Naive B cell (primary cell): ENCODE measurements at regions not wholly inside any gene's neighbourhood (a gene's known extent, or its start where the extent isn't known, plus 50 kb on each side); places are given as distances from the start of the nearest gene placed in this dataset.

ENCODE experiments used
- ATAC-seq, 2 donors: fragments of 150-1000 bp; cut with Tn5 transposase; 2 replicates each; pipeline ENCODE4 v1.10.0; 2021; ENCODE audit warnings: low read depth in 2 of 2, mild to moderate bottlenecking in 2 of 2, moderate library complexity in 2 of 2
- DNase-seq: peaks from one replicate; pipeline ENCODE4 v3.0.0; 2022
- H3K27ac Mint-ChIP-seq, 6 donors: one replicate each; pipeline ENCODE4 v1.8.0; 2020 to 2022; ENCODE audit warnings: mild to moderate bottlenecking in 6 of 6, mixed read lengths in 6 of 6, moderate library complexity in 5 of 6, inconsistent platforms in 2 of 6
- H3K27me3 Mint-ChIP-seq, 3 donors: one replicate each; pipeline ENCODE4 v1.8.0; 2021 to 2022; ENCODE audit warnings: mixed read lengths in 3 of 3, mild to moderate bottlenecking in 1 of 3
- H3K36me3 Mint-ChIP-seq, 2 donors: one replicate each; pipeline ENCODE4 v1.8.0; 2020 to 2022; ENCODE audit warnings: mixed read lengths in 2 of 2, inconsistent platforms in 1 of 2, mild to moderate bottlenecking in 1 of 2
- H3K4me1 Mint-ChIP-seq, 3 donors: one replicate each; pipeline ENCODE4 v1.8.0; 2020 to 2022; ENCODE audit warnings: mixed read lengths in 3 of 3, inconsistent platforms in 1 of 3, mild to moderate bottlenecking in 1 of 3, moderate library complexity in 1 of 3
- H3K4me3 Mint-ChIP-seq, 8 donors: one replicate each; pipeline ENCODE4 v1.8.0; 2020 to 2022; ENCODE audit warnings: mild to moderate bottlenecking in 8 of 8, mixed read lengths in 8 of 8, moderate library complexity in 8 of 8, inconsistent platforms in 2 of 8
- H3K9me3 Mint-ChIP-seq, 7 donors: one replicate each; pipeline ENCODE4 v1.8.0; 2020 to 2022; ENCODE audit warnings: mixed read lengths in 7 of 7, mild to moderate bottlenecking in 5 of 7, inconsistent platforms in 2 of 7, moderate library complexity in 1 of 7

DNA sequence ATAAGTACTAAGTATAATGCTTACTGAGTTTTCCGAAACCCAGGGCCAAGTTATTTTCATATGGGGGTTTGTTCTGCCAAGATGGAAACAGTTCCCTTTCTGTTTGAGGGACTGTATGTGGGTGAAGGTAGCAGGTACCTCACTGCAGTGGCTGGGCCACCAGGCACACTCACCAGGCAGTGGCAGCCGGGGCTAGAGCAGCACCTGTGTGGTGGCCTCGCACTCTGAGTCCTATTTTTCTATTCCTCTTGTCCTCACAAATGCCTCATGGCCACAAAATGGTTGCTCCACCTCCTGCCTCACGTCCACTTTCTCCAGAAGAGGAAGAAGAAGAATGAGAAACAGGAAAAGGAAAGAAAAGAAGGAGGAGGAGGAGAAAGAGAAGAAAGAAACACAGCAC is 167.3 kb upstream of the SHH start:
- H3K4me1 Mint-ChIP-seq: no peaks in the 10 kb centered on the region
- no peaks in the 10 kb centered on the region for H3K36me3 Mint-ChIP-seq
- peaks cover 0 to 6% (median 0%) of the 10 kb centered on the region in 7 donors for H3K9me3 Mint-ChIP-seq
- ATAC-seq (no peak), DNase-seq (no peak)
- no peak overlapping the region for H3K4me3 Mint-ChIP-seq
- no peak overlapping the region for H3K27ac Mint-ChIP-seq
- H3K27me3 Mint-ChIP-seq: peaks cover 4 to 15% (median 9%) of the 10 kb centered on the region in 3 donors

DNA sequence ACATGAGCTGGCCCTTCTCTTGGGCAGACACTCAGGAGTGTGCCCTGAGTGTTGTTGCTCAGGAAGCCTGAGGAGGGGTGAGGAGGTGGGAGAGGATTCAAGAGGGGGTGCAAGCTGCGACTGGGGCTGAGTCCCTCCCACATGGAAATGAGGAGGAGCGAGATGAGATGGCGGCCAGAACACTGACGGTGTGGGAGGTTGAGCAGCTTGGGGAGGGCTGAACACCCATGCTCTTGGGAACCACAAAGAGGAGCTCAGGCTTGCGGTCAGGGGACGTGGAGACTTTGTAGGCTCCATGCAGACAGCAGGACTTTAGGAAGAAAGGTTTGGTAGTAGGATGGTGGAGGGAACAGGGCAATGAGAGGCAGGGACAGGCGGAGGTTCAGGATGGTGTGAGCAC is 163.2 kb upstream of the SHH start:
- no peak overlapping the region for H3K27ac Mint-ChIP-seq
- H3K27me3 Mint-ChIP-seq: peaks cover 5 to 10% (median 8%) of the 10 kb centered on the region in 3 donors
- ATAC-seq (no peak), DNase-seq (no peak)
- H3K4me3 Mint-ChIP-seq: no peak overlapping the region
- H3K4me1 Mint-ChIP-seq: no peaks in the 10 kb centered on the region
- H3K9me3 Mint-ChIP-seq: peaks cover 0 to 2% (median 0%) of the 10 kb centered on the region in 7 donors
- H3K36me3 Mint-ChIP-seq: no peaks in the 10 kb centered on the region

DNA sequence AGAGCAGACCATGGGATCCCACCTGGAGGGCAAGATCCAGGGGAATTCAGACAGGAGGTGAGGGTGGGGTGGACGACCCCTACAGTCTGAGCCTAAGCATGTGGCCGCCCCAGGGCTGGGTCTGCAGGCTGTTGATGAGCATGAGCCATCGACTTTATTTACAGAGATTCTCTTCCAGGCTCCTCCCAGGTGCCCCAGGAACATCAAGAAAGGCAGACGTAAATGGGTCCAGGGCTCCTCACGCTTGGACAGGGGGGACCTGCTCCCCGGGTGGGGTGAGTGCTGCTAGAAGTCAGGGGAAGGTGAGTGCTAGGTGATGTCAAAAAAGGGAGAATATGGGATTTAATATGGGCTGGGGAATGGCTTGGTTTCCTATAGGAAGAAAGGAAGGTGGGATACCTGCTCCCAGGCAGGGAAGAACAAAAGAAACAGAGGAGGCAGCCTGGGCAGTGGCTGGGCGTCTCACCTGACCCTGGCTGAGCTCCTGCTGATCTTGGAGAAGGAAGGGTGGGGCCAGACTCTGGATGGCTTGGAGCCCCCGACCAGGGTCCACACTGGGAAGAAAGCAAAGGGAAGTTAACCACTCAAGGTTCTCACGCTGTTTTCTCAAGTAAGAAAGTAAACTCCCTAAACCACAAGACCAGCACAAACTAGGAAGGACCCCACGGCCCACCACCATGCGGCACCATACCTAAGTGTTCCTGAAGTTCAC is 162.1 kb upstream of the SHH start:
- ATAC-seq (no peak), DNase-seq (no peak)
- no peaks in the 10 kb centered on the region for H3K36me3 Mint-ChIP-seq
- no peaks in the 10 kb centered on the region for H3K4me1 Mint-ChIP-seq
- peaks cover 5 to 10% (median 8%) of the 10 kb centered on the region in 3 donors for H3K27me3 Mint-ChIP-seq
- H3K9me3 Mint-ChIP-seq: peaks cover 0 to 2% (median 0%) of the 10 kb centered on the region in 7 donors
- no peak overlapping the region for H3K27ac Mint-ChIP-seq
- H3K4me3 Mint-ChIP-seq: no peak overlapping the region

DNA sequence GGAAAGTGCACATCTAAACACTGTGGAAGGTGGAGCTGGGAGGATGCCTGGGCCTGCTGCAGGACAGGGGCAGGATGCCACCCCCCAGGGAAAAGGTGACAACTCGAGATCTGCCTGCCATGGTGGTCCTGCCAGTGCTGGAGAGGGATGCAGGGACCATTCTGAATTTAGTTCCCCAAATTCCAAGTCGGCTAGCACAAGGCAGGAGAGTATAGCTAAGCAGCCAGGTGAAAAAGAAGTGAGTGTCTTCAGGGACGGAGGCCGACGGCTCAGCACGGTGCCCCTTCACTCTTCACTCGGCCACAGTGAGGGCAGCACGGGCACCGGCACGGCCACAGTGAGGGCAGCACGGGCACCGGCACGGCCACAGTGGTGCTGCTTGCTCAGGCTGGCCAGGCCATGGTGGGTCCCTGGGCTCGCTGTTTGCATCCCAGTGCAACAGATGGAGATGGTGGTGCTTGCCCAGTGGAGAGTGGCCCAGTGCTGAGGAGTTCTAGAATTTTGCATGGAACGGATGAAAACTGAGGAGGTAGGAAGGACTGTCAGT is 161.3 kb upstream of the SHH start:
- Mint-ChIP-seq H3K27ac (no peak overlapping the region), H3K9me3 (peaks cover 0 to 3% (median 0%) of the 10 kb centered on the region in 7 donors), H3K27me3 (peaks cover 5 to 10% (median 8%) of the 10 kb centered on the region in 3 donors), H3K4me1 (no peaks in the 10 kb centered on the region), H3K36me3 (no peaks in the 10 kb centered on the region), H3K4me3 (no peak overlapping the region)
- ATAC-seq (no peak), DNase-seq (no peak)

DNA sequence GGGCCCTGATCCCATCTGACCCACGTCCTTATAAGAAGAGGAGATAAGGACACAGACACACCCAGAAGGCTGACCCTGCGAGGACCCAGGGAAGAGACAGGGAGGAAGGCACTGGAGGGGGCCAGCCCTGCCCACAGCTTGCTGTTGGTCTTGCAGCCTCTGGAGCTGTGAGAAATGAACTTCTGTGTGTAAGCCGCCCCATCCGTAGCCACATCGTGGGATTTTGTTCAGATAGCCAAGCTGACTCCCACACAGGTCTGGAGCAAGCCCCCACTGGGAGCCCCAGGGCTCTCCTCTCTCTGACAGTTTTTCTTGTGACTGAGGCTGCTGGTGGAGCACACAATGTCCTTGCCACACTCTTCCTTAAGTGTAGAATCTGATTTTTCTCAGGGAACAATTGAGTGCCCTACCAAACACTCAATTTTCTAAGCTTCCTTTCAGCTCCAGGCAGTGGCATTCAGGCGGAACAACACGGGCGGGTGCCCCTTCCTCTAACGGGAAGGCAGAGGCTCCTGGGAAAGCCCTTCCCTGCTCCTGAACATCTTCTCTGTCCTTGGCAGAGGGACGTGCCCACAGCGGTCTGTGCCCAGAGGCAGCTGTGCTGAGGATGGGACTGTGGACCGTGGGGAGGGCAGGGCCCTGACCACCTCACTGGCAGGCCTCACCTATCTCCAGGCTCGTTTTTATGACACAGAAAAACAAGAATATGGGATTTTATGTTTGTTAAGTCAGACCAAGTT is 160.6 kb upstream of the SHH start:
- Mint-ChIP-seq H3K4me1 (no peaks in the 10 kb centered on the region), H3K27me3 (peaks cover 5 to 10% (median 8%) of the 10 kb centered on the region in 3 donors), H3K4me3 (no peak overlapping the region), H3K36me3 (no peaks in the 10 kb centered on the region), H3K9me3 (peaks cover 0 to 3% (median 0%) of the 10 kb centered on the region in 7 donors), H3K27ac (no peak overlapping the region)
- DNase-seq (no peak), ATAC-seq (no peak)

DNA sequence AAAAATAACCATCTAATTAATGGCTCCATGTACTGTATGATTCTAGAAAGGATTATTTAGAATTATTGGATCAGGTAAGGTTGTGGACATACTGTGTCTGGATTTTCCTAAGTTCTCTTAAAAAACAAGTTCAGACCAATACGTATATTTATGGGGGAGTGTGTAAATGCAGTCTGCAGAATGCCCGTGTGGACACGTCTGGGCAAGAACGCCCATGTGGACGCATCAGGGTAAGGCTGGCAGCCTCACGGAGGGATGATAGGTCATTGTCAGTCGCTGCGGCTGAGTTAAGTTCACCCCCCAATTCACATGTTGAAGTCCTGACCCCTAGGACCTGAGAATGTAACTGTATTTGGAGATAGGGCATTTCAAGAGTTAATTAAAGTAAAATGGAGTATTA is 160.0 kb upstream of the SHH start:
- H3K27ac Mint-ChIP-seq: no peak overlapping the region
- H3K9me3 Mint-ChIP-seq: peaks cover 0 to 3% (median 0%) of the 10 kb centered on the region in 7 donors
- ATAC-seq (no peak), DNase-seq (no peak)
- H3K27me3 Mint-ChIP-seq: peaks cover 5 to 10% (median 8%) of the 10 kb centered on the region in 3 donors
- H3K4me3 Mint-ChIP-seq: no peak overlapping the region
- H3K4me1 Mint-ChIP-seq: no peaks in the 10 kb centered on the region
- H3K36me3 Mint-ChIP-seq: no peaks in the 10 kb centered on the region

DNA sequence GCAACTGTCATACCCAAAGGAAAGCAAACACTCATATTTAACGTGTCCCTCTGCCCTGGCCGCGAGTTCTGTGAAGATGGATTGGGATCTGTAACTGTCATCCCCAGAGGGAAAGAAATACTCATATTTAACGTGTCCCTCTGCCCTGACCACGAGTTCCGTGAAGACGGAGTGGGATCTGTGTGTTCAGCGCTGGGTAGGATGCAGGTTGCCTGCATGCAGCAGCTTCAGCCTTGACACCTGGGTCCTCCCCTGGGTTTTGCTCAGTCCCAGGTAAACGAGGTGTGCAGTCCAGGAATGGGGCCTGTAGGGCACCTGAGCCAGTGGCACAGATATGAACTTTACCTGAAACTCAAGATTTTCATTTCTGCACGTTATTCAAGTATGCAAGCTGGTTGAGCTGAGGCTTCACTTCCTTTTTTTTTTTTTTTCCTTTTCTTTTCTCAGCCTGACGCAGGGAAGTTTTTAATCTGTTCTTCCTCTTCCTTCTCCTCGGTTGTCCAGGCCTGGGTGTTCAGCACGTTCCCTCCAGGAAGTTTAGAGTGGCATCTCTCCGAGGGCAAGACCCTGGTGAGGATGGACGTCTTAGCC is 159.0 kb upstream of the SHH start:
- Mint-ChIP-seq H3K4me1 (no peaks in the 10 kb centered on the region), H3K27ac (no peak overlapping the region), H3K4me3 (no peak overlapping the region), H3K9me3 (peaks cover 0 to 3% (median 0%) of the 10 kb centered on the region in 7 donors), H3K27me3 (peaks cover 5 to 10% (median 8%) of the 10 kb centered on the region in 3 donors), H3K36me3 (no peaks in the 10 kb centered on the region)
- DNase-seq (no peak), ATAC-seq (no peak)

DNA sequence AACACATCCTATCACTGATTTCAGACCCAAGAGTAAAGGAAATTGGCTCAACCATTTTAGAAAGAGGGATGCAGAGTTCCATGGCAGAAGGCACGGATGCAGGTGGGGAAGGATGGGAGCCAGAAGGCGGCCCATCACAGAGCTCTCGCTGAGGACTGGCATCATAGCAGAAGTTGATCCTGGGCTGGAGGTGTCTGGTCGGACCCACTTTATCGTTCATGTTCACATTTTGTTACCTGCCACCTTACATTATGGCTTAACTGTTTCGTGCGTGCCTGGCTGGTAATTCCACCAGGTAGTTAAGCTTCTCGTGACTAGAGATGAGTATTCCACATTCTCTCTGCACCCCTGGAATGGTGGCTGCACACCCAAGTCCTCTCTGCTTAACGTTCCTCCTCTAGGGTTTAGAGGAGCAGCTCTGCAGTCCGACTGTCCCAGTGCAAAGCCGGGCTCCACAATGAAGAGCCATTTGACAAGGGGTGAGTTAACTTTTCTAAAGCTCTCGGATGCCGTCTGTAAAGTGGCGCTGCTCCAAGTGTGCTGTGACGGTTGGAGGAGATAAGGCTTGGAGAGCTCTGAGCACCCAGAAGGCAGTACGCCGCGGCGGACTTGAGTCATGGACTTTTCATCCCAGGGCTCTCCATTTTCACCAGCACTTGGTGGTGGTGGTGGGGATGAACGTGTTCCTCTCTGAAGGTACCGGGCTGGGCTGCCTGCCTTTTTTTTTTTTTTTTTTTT is 157.1 kb upstream of the SHH start:
- H3K4me3 Mint-ChIP-seq: no peak overlapping the region
- DNase-seq: no peak
- H3K27me3 Mint-ChIP-seq: peaks cover 0 to 17% (median 0%) of the 10 kb centered on the region in 3 donors
- no peaks in the 10 kb centered on the region for H3K36me3 Mint-ChIP-seq
- H3K27ac Mint-ChIP-seq: no peak overlapping the region
- ATAC-seq: no peak
- H3K9me3 Mint-ChIP-seq: peaks cover 0 to 3% (median 0%) of the 10 kb centered on the region in 7 donors
- no peaks in the 10 kb centered on the region for H3K4me1 Mint-ChIP-seq

DNA sequence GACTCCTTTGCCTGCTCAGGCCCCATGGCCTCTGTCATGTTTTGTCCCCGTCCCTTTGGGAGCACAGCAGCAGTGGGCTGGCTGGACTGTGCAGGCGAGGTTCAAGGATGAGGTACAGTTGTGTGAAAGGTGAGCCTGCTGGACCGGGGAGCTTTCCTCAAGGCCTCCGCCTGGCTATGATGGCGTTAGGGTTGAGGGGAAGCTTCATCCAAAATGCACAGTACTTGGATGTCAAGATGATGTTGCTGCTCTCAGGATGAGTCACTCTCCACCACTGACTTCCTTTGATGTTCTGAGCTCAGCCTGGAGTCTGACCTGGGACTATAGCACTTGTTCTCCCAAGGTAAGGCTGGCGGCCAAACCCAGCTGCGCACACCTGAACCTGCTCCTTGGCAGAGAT is 152.7 kb upstream of the SHH start:
- no peaks in the 10 kb centered on the region for H3K36me3 Mint-ChIP-seq
- H3K4me1 Mint-ChIP-seq: no peaks in the 10 kb centered on the region
- ATAC-seq: no peak
- H3K4me3 Mint-ChIP-seq: no peak overlapping the region
- peaks cover 0 to 3% (median 0%) of the 10 kb centered on the region in 7 donors for H3K9me3 Mint-ChIP-seq
- no peak for DNase-seq
- peaks cover 0 to 14% (median 9%) of the 10 kb centered on the region in 3 donors for H3K27me3 Mint-ChIP-seq
- peak overlapping the region in 1 of 6 donors; percentile 66 for H3K27ac Mint-ChIP-seq

DNA sequence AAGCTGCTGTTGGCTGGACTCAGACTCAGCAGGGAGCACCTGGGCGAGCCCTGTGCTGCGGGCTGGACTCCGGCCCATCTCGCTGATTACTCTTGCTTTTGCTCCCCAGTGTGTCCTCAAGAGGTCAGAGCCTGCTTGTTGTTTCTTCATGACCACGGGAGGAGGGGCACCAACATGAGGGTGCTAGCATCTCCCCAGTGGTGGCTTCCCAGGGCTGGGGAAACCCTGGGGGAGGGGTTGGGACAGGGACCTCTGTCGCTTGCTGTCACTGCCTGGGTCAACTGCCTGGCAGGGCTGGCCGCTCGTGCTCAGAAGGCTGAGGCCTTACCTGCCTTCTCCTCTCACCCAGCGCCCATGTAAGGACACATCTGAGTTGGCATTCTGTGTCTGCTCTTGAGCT is 152.3 kb upstream of the SHH start:
- Mint-ChIP-seq H3K27me3 (peaks cover 0 to 14% (median 9%) of the 10 kb centered on the region in 3 donors), H3K9me3 (peaks cover 0 to 3% (median 0%) of the 10 kb centered on the region in 7 donors), H3K4me3 (no peak overlapping the region), H3K4me1 (no peaks in the 10 kb centered on the region), H3K27ac (no peak overlapping the region), H3K36me3 (no peaks in the 10 kb centered on the region)
- DNase-seq (no peak), ATAC-seq (no peak)

DNA sequence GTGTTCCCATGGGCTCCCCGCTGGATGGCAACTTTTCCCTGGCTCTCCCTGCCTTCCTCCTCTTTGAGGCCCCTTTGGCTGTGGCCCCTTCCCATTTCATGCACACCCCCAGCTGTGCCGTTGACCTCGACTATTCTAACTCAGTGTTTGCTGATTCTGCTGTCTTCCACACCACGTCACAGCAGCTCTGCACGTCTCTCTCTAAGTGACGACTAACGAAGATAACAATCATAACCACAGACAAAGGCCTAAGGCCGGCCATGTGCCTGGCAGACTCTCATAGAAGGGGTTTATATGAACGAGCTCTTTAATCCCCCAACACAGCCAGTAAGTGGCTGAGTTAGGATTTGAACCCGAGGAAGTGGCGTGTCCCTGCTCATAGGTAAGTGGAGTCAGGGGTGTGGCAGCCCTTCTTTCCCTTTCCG is 151.5 kb upstream of the SHH start:
- no peaks in the 10 kb centered on the region for H3K9me3 Mint-ChIP-seq
- DNase-seq: no peak
- H3K36me3 Mint-ChIP-seq: no peaks in the 10 kb centered on the region
- no peak overlapping the region for H3K27ac Mint-ChIP-seq
- H3K4me3 Mint-ChIP-seq: no peak overlapping the region
- peaks cover 0 to 14% (median 9%) of the 10 kb centered on the region in 3 donors for H3K27me3 Mint-ChIP-seq
- H3K4me1 Mint-ChIP-seq: no peaks in the 10 kb centered on the region
- ATAC-seq: no peak

DNA sequence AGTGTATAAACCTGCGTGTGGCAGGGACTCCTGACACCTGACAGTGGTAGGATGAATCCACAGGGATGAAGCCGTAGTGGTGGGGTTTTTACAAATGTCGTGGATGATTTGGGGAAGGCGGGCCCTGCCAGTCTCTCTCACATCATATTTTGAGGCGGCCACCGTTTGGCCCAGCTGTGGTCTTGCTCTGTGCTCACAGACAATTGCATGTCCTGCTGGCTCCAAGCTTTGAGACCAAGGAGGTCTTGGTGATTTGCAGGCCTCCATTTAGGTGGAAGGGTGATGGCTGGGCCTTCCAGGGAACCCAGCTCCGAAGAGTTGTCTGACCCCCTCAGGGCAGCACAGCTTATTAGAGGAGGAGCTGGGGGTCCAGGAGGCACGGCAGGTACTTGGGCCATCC is 151.1 kb upstream of the SHH start:
- Mint-ChIP-seq H3K36me3 (no peaks in the 10 kb centered on the region), H3K27me3 (peaks cover 0 to 14% (median 9%) of the 10 kb centered on the region in 3 donors), H3K4me1 (no peaks in the 10 kb centered on the region), H3K9me3 (no peaks in the 10 kb centered on the region), H3K27ac (no peak overlapping the region), H3K4me3 (no peak overlapping the region)
- ATAC-seq: no peak
- no peak for DNase-seq

DNA sequence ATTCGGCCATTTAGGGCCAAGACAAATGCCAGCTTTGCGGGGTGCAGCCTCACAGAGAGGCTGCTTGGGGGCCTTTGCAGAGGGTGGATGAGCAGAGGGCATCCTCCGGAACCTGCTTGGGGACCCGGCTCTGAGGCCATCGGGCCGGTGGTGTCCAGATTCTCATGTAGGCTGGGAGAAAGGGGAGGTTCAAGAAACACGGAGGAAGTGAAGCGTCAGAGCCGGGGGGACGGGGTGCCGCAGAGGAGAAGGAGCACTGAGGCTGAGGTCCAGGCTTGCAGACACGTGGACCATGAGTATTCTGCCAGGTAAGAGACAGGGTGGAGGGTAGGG is 150.7 kb upstream of the SHH start:
- ATAC-seq: no peak
- no peaks in the 10 kb centered on the region for H3K36me3 Mint-ChIP-seq
- no peaks in the 10 kb centered on the region for H3K4me1 Mint-ChIP-seq

More for the DNA sequence above, 150.7 kb upstream of the SHH start:
- Mint-ChIP-seq H3K9me3 (no peaks in the 10 kb centered on the region), H3K27me3 (peaks cover 0 to 14% (median 9%) of the 10 kb centered on the region in 3 donors), H3K4me3 (no peak overlapping the region), H3K27ac (peak overlapping the region in 1 of 6 donors; percentile 33)
- DNase-seq: no peak
